ENCODE measurements at regions not wholly inside any gene's neighbourhood (a gene's known extent, or its start where the extent isn't known, plus 50 kb on each side); places are given as distances from the start of the nearest gene placed in this dataset.

DNA sequence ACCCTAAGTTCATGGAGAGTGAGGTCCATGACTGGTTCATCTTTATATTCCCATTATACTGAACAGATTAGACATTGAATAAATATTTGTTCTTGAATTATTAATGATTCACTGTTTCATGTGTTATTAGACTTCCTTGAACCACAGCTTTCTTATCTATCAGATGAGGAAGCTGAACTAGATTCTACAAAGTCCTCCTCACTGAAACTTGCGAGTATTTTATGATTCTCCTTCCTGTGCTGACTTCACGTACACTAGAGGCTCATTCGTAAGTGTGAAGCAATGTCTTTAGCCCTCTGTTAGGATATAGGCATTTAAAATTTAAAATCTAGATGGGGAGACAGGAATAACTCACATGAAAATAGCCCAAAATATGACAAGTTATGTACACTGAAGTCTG, 95.6 kb upstream of the IRF2BP2 start:
- in situ Hi-C loops (cut with HindIII; ENCODE audit: low sequenced_read_pairs) = loop anchor here (10.0 kb wide), 1 partner anchor 91 kb away; the partner anchor contains the start of gene IRF2BP2
- no peak for DNase-seq (ENCODE audit: low read depth)
- H3K4me3 ChIP-seq (ENCODE audit: low read depth, low read length) = no peak overlapping the region
- TF ChIP-seq, protein P1, sequence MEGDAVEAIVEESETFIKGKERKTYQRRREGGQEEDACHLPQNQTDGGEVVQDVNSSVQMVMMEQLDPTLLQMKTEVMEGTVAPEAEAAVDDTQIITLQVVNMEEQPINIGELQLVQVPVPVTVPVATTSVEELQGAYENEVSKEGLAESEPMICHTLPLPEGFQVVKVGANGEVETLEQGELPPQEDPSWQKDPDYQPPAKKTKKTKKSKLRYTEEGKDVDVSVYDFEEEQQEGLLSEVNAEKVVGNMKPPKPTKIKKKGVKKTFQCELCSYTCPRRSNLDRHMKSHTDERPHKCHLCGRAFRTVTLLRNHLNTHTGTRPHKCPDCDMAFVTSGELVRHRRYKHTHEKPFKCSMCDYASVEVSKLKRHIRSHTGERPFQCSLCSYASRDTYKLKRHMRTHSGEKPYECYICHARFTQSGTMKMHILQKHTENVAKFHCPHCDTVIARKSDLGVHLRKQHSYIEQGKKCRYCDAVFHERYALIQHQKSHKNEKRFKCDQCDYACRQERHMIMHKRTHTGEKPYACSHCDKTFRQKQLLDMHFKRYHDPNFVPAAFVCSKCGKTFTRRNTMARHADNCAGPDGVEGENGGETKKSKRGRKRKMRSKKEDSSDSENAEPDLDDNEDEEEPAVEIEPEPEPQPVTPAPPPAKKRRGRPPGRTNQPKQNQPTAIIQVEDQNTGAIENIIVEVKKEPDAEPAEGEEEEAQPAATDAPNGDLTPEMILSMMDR (IDR thresholded peaks at IDR 0.05; ENCODE audit: low read depth, low read length, missing control alignments) = no peak

DNA sequence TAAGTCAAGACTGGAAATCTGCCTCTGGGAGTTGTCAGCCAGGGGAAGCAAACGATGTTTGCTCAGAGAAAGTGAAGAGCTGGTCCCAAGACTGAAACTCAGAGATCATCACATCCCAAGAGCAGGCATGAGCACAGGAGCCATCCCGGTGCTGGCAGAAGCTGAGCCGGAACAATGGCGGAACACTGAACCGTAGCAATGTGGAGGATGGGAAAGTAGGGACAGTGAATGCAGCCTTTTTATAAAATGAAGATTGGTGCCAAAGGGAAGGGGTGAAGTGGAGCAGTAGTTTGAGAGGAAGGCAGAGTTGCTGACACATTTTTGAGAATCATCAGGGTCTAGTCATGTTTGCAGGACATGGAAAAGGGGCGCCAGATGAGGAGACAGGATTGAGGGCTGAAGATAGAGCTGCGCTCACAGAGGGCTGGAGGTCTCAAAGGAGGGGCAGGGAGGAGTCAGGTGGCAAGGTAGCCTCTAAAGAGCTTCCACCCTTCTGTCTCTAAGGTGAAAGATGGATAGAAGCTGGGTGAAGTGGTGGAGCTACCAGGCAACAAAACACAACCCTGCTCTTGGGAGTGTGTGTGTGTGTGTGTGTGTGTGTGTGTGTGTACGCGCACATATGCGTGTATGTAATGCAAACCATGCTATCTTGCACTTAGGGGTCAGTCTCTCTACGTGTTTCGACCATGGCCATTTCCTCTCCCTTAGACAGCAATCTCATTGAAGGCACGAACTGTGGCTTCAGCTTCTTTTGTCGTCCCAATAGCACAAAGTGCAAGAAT, 94.3 kb upstream of the IRF2BP2 start:
- TF ChIP-seq, protein P1 (IDR thresholded peaks at IDR 0.05; ENCODE audit: low read depth, low read length, missing control alignments) = no peak
- in situ Hi-C loops (cut with HindIII; ENCODE audit: low sequenced_read_pairs) = loop anchor here (10.0 kb wide), 1 partner anchor 89 kb away; the partner anchor contains the start of gene IRF2BP2
- DNase-seq (ENCODE audit: low read depth) = no peak
- H3K4me3 ChIP-seq (ENCODE audit: low read depth, low read length) = no peak overlapping the region

DNA sequence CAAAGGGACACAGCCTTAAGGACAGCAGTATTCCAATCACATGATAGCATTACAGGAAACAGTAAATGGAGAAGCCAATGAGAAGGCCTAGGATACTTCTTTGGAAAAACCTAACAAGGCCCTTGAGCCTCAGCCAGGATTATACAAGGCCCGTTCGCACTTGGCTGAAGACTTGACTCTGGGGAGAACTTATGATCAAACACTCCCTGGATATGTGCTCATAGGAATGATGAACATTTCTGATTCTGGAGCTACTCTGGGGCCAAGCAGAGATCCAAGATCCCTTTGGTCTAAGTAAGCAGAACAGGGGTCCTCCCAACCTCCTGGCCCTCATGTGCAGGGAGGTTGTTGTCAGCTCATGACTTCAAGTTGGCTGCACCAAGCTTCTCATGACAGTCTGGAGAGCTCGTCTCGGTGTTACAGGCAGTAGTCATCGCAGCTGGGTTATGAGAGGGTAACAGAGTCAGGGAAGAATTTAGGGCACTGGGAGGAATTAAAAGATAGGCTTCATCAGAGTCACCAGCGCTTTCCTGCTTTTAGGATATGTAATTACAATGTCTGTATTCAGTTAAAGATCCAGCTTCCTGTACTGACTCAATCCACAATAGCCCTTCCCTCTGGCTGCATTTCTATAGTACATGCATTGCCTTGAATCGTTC, 92.5 kb upstream of the IRF2BP2 start:
- no peak overlapping the region for H3K4me3 ChIP-seq (ENCODE audit: low read depth, low read length)
- in situ Hi-C loops (cut with HindIII; ENCODE audit: low sequenced_read_pairs) = loop anchor here (10.0 kb wide), 1 partner anchor 88 kb away; the partner anchor contains the start of gene IRF2BP2
- no peak for DNase-seq (ENCODE audit: low read depth)
- TF ChIP-seq, protein P1 (IDR thresholded peaks at IDR 0.05; ENCODE audit: low read depth, low read length, missing control alignments) = no peak

DNA sequence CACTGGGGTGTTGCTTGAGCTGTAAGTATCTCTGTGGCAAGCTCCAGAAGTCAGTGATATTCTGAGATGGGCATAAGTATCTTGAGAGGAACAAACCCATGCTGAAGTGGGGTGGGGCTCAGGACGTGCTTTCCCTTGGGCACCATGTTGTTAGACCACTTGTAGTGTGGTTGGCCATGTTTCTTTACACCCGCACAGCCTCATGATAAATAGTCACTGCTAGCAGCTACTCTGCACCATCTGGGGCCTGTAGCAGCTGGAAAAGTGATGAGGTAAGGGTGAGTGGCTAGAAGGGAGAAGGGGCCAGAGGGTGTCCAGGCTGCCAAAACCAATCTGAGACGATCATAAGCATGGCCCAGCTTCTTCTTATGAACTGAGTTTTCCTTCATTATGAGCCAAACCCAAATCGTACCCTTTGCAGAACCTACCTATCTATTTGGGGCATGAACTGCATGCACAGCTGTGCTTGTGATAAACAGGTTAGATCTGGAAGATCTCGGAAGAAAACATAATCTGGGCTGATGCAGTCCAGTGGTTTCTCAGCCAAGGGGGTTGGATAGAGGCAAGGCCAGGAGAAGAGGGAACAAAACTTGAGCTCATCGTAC, 91.9 kb upstream of the IRF2BP2 start:
- TF ChIP-seq, protein P1 (IDR thresholded peaks at IDR 0.05; ENCODE audit: low read depth, low read length, missing control alignments) = no peak
- no peak overlapping the region for H3K4me3 ChIP-seq (ENCODE audit: low read depth, low read length)
- DNase-seq (ENCODE audit: low read depth) = no peak
- in situ Hi-C loops (cut with HindIII; ENCODE audit: low sequenced_read_pairs) = loop anchor here (10.0 kb wide), 1 partner anchor 87 kb away; the partner anchor contains the start of gene IRF2BP2

DNA sequence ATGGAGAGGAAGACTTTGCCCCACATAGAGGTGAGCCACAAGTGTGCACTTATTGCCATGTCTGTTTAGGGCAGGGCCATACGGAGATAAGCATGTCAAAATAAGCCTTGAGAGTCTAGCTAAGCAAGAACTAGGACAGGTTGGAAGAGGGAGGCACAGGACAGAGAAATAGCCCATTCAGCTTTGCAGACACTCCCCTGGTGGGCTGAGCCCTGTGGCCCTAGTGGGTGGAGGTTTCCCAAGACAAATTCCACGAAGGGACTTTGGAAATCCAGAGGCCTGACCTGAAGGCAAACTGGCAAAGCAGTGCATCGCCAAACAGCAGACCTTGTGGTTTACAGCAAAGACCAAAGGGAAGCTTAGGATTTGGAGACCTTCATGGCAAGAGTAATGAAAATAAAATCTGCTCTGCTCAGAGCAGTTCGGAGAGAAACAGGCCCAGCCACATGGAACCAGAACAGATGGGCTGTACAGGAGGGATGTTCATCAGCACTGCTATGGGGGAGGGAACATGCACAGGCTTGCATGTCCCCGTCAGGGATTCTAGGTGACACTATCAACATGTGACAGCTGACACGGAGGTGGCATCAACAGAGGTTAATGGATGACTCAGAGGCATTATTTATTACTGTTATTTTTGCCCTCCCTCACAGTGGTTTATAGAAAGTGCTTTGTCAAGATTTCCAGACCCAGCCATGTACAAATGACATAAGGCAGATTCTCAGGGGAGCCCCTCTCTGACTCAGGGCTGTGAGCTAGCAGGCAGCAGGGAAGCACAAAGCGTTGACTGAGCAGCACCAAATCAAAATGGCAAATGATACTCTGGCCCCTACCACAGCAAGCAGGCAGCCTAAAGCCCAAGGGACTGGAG, 90.1 kb upstream of the IRF2BP2 start:
- no peak overlapping the region for H3K4me3 ChIP-seq (ENCODE audit: low read depth, low read length)
- in situ Hi-C loops (cut with HindIII; ENCODE audit: low sequenced_read_pairs) = loop anchor here (10.0 kb wide), 1 partner anchor 85 kb away; the partner anchor contains the start of gene IRF2BP2
- no peak for DNase-seq (ENCODE audit: low read depth)
- TF ChIP-seq, protein P1 (IDR thresholded peaks at IDR 0.05; ENCODE audit: low read depth, low read length, missing control alignments) = no peak

All from astrocyte of the cerebellum (primary cell).